Ovary (tissue), 3 donors: ENCODE measurements at regions not wholly inside any gene's neighbourhood (a gene's known extent, or its start where the extent isn't known, plus 50 kb on each side); places are given as distances from the start of the nearest gene placed in this dataset.

ENCODE experiments used
- EP300 ChIP-seq: sonication (generic); formaldehyde crosslinking; IDR thresholded peaks from one replicate; pipeline ENCODE4 v1.6.1; 2017; ENCODE audit warnings: antibody characterized with exemption
- TF ChIP-seq, protein P1 (sequence below), 3 donors: fragments of 450-650 bp in 2 of 3; fragments of 200-600 bp in 1 of 3; IDR thresholded peaks; one replicate each; pipeline versions ENCODE4 v1.5.1 to v1.8.0; 2016 to 2022; ENCODE audit warnings: antibody characterized with exemption in 3 of 3, mild to moderate bottlenecking in 1 of 3
- donor health status: DM: no; HTN: no; CAD: no.

DNA sequence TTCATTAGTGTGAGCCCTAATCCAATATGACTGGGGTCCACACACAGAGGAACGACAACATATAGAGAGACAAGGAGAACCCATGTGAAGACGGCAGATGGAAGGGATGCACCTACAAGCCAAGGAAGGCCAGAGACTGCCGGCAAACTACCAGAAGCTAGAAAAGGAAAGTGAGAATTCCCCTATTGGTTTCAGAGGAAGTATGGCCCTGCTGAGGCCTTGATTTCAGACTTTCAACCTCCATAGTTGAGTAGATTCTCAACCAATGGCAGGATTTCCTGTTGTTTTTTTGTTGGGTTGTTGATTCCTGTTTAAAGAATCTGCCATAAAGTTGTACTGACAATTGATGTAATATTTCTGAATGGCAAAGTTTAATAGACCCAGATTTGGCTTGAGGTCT lies 241.5 kb downstream of the SATB2 start:
- TF ChIP-seq, protein P1, sequence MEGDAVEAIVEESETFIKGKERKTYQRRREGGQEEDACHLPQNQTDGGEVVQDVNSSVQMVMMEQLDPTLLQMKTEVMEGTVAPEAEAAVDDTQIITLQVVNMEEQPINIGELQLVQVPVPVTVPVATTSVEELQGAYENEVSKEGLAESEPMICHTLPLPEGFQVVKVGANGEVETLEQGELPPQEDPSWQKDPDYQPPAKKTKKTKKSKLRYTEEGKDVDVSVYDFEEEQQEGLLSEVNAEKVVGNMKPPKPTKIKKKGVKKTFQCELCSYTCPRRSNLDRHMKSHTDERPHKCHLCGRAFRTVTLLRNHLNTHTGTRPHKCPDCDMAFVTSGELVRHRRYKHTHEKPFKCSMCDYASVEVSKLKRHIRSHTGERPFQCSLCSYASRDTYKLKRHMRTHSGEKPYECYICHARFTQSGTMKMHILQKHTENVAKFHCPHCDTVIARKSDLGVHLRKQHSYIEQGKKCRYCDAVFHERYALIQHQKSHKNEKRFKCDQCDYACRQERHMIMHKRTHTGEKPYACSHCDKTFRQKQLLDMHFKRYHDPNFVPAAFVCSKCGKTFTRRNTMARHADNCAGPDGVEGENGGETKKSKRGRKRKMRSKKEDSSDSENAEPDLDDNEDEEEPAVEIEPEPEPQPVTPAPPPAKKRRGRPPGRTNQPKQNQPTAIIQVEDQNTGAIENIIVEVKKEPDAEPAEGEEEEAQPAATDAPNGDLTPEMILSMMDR (IDR thresholded peaks at IDR 0.05) = no peak
- TF ChIP-seq EP300 = no peak
